NCI-H187 (cell line): ENCODE measurements at regions not wholly inside any gene's neighbourhood (a gene's known extent, or its start where the extent isn't known, plus 50 kb on each side); places are given as distances from the start of the nearest gene placed in this dataset.

Experiments used
- DNase-seq, 2 experiments: peaks; one replicate each; lab custom pipeline; 2025; lab: John Stamatoyannopoulos, UW

GRCh38 chr20:48463916-48464315, 363.9 kb downstream of the PREX1 start:
- DNase-seq: no peak

DNA sequence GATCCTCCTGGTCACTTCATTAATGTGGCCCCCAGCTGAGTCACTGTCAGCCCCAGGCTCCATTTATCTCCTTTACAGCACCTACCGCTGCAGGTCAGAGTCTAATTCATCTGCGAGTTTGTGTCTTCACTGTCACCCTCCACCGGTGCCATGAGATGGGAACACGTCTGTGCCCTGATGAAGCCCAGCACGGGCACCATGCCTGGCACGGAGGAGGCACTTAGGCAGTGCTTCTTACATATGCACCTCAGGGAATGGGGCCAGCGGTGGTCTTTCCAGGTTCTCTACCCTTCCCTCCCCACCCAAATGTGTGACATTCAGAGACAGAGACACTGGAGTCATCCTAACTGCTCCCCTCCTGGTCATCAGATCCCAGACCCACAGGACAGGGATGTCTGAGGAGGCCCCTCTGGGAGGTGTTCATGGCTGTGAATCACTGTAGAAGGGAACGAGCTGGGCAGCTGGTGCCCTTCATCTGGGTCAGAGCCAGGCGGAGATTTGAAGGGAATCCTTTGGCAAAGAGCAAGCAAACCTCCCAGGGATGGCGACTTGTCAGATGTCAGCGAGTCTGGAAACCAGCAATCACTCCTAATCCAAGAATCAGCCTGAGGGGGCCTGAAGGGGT, 364.6 kb downstream of the PREX1 start:
- DNase-seq: no peak

GRCh38 chr20:48461735-48462119, 366.1 kb downstream of the PREX1 start:
- no peak for DNase-seq

DNA sequence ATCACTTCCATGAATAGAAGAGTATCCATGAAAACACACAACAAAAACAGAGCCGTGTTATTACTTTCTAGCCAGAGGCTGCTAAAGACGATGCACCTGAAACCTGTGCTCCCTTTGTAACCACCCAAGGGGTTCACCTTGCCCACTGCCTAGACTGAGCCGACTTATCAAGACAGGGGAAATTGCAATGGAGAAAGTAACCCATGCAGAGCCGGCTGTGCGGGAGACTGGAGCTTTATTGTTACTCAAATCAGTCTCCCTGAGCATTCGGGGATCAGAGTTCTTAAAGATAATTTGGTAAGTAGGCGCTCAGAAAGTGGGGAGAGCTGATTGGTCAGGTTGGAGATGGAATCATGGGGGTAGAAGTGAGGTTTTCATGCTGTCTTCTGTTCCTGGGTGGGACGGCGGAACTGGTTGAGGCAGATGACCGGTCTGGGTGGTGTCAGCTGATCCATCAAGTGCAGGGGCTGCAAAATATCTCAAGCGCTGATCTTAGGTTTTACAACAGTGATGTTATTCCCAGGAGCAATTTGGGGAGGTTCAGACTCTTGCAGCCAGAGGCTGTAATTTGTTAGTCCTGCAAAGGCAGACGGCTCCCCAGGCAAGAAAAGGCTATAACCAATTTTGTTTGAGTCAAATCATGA, 366.6 kb downstream of the PREX1 start:
- DNase-seq: no peak

- DNase-seq: no peak
Measured at GRCh38 chr20:48460681-48461080, 367.1 kb downstream of the PREX1 start.

GRCh38 chr20:48459722-48460395, 367.9 kb downstream of the PREX1 start:
- DNase-seq: peak; percentile 24 to 39

DNA sequence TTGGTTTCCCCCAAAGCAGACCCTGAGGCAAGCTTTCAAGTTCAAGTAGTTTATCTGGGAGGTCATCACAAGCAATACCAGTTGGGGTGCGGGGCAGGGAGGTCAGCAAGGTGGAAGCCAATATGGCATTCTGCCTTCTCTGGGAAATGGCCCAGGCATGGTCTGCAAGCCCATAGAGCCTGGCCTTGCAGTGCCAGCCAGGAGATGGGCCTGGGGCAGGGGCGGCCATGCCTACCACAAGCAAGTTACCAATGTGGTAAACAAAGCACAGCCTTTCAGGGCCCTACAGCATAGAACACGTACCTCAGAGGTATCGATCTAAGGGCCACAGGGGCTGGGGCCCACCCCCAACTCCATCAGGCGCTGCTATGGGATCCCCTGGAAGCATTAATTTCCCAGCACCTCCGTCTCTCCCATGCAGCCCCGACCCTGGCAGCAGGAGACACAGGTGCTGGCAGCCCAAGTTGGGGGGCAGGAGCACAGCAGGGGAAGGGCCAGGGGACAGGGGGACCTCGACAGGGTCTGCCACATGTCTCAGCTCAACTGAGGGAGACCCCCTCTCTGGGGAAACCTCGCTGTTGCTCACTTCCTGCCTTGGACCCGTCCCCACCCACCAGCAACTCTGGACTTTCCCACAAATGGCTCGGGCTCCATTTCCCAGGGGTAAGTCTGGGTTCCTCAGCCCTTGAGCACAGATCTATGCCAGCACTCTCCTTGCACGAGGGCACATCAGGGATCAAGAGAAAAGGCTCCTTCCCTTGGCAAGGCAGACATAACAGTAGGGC, 369.0 kb downstream of the PREX1 start:
- no peak for DNase-seq

GRCh38 chr20:48458003-48458377, 369.8 kb downstream of the PREX1 start:
- DNase-seq: no peak

DNA sequence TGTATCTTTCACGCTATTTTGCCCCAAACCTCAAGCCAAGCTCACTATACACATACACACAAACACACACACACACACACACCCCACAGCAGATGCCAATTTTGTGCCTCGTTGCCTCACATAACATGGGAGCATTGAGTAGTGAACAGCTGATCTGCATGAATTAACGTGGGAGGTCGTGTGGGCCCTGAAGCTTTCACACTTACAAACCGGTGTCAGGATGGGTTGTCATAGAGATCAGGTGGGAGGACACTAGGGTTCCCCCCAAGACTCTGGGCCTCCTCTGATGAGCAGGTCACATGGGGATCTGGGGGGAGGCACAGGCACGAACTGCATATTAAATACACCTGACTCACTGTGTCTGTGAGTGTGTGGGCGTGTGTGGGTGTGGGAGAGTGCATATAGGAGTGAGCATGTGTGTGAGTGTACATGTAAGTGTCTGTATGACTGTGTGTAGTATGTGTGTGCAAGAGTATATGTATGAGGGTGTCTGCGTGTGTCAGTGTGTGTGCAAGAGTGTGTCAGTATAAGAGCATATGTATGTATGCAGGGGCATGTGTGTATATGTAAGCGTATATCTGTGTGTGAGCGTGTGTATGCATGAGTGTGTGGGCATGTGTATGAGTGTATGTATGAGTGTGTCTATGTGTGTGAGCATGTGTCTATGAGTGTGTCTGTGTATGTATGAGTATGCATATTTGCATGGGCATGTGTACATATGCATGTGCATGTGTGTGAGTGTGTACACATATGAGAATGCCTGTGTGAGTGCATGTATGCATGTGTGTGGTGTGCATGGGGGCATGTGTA, 370.4 kb downstream of the PREX1 start:
- DNase-seq: no peak

GRCh38 chr20:48456366-48457192, 371.2 kb downstream of the PREX1 start:
- peak; percentile 7 to 47 for DNase-seq

DNA sequence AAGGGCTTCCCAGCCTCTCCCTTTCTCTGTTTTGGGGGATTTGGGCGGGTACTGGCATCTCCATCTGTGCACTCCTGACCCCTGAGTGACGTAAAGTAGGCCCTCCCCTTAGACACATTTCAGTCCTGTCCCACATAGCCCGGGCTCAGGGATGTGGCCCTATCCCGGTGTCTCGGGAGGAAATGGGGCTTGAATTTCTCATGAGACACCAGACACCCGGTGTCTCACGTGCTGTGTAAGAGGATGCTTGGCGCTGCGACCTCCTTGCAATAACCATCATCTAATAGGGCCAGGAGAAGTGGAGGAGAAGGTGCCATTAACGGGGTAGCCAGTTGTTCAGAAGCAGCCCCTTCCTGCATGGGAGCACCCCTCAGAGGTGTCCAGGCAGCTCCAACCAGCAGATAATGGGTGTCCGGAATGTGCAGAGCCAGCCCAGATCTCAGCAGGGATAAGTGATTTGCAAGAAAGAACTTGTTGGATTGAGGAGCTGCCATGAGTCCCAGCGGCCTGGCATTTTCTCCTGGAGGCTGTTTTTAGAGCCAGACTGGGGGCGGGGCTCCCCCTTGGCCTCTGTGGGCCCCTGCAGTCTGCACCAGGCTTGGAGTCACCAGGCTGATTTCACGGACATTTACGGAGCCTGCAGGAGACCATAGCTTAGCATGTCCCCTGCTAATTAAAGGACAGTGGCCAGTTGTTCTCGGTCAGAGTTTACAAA, 372.0 kb downstream of the PREX1 start:
- DNase-seq: no peak

DNA sequence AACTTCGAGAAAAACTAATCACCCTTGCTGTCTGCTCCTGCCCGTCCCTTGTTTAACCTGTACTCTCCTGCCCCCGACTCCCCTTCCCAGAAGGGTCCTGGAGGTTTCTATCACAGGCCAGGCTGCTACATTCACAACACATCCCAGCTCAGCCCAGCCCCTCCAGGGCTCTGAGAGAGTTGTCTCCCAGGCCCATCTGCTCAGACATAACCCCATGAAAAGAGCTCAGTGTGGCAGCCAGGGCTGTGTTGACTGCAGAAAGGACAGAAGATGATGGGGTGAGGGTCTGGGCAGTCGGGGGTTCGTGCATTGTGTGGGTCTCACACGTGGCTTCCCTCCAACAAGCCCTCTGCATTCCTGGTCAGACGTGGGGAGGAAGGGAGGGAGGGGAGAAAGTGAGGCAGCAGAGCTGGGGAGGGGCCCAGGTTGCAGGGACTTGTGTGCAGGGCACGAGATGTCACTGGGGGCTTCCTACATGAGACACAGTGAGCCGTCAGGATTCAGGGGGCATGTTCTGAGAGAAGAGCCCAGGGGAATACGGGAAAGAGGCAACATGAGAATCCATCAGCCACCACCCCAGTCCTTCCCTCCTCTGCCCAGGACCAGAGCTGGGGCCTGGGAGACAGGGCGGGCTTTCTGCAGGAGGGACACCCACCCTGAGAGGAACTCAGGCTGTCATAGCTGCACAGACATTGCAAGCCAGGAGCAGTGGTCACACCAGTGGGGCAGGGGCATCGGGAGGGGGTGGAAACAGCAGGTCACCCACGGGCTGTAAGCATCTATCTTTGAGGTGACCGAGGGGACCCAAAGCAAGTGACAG, 372.9 kb downstream of the PREX1 start:
- no peak for DNase-seq

DNA sequence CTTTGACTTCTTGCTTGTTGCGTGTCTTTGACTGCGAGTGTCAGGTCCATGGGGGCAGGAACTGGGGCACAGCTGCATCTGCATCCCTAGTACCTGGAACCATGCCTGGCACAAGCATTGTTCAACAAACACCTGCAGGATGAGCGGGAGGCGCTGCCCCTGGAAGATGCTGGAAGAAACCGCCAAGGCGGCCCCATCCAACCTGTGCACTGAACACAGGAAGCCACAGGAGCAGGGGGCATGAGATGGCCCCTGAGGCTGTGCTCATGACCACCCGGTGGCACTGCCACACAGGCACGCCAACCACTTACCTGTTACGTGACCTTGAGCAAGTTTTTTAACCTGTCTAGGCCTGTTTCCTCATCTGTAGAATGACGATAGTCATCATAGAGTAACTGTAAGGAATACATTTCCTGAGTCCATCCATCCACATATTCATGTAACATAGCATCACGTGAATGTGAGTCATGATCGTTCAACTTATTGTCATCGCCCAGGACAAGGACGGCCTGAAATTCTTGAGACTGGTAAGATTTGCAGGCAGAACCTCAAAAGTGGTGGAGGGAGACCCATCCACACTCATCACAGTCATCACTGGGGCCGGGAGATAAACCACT, 374.2 kb downstream of the PREX1 start:
- DNase-seq: no peak

- no peak for DNase-seq
Measured at GRCh38 chr20:48451401-48451800, 376.4 kb downstream of the PREX1 start.

GRCh38 chr20:48448666-48449600, 378.9 kb downstream of the PREX1 start:
- peak in 1 of 2 experiments; percentile 36 for DNase-seq

DNA sequence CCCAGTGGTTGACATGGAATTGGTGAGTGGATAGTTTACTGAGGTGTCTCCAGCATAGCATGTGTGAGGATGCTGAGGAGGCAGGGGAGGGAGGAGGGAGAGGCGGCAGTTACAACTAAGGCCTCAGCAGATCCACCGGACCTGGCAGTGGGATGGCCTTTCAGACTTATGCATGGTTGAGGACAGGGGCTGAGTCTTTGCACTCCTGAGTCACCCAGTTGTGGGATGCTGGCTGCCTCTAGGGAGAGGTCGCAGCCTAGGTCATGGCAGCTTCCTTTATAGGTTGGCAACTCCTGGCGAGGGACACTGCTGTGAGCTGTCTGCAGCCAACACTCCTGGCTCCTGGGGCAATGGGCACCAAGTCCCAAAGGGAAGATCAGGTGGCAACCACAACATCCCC, 380.3 kb downstream of the PREX1 start:
- no peak for DNase-seq

DNA sequence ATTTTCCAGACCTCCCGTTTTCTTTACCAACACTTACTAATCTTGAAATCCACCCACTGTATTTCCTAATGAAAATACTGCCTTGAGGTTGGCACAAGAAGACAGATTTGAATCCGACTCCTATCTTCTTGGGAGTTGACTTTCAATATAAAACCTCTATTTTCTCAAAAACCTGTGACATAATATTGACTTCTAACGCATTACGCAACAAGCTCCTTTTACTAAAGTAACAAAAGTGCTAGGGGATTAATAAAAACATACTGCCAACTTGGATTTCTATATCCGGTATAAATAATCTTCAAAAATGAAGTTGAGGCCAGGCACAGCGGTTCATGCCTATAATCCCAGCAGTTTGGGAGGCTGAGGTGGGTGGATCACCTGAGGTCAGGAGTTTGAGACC, 382.0 kb downstream of the PREX1 start:
- no peak for DNase-seq

DNA sequence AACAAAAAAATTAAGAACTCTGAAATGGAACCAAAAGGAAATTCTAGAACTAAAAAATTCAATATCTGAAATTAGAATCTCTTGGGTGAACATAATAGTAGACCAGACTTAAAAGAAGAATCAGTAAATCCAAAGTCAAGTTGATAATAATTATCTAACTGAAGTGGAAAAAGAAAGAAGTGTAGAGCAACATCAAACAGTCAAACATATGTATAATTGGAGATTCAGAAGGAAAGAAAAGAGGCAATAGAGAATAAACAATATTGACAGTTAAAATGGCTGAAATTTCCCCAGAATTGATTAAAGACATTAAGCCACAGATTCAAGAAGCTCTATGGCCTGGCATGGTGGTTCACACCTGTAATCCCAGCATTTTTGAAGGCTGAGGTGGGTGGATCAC, 383.6 kb downstream of the PREX1 start:
- DNase-seq: no peak
